HFFc6 (cell line): ENCODE measurements at regions not wholly inside any gene's neighbourhood (a gene's known extent, or its start where the extent isn't known, plus 50 kb on each side); places are given as distances from the start of the nearest gene placed in this dataset.

ENCODE experiments used
- DNase-seq: peaks from one replicate; pipeline ENCODE4 v3.0.0-alpha.2; 2018
- H3K27ac Mint-ChIP-seq: 2 replicates; pipeline ENCODE4 v1.8.0; 2020; ENCODE audit warnings: mild to moderate bottlenecking, mixed read lengths
- H3K27me3 Mint-ChIP-seq: 2 replicates; pipeline ENCODE4 v1.8.0; 2021; ENCODE audit warnings: mild to moderate bottlenecking, moderate library complexity, mixed read lengths; ENCODE audit not compliant: insufficient read depth
- H3K36me3 Mint-ChIP-seq: 2 replicates; pipeline ENCODE4 v1.8.0; 2021; ENCODE audit warnings: low read depth, mixed read lengths
- H3K4me1 Mint-ChIP-seq: 2 replicates; pipeline ENCODE4 v1.8.0; 2020; ENCODE audit warnings: low read depth, mixed read lengths
- H3K4me3 Mint-ChIP-seq: 2 replicates; pipeline ENCODE4 v1.8.0; 2020; ENCODE audit warnings: mild to moderate bottlenecking, moderate library complexity, mixed read lengths
- H3K9me3 Mint-ChIP-seq: 2 replicates; pipeline ENCODE4 v1.8.0; 2020; ENCODE audit warnings: mild to moderate bottlenecking, mixed read lengths
- TF ChIP-seq, protein P1 (sequence below): fragments of 200-600 bp; sonication (generic); IDR thresholded peaks from 2 replicates; pipeline ENCODE4 v1.5.0; 2021; ENCODE audit warnings: antibody characterized with exemption, mild to moderate bottlenecking

DNA sequence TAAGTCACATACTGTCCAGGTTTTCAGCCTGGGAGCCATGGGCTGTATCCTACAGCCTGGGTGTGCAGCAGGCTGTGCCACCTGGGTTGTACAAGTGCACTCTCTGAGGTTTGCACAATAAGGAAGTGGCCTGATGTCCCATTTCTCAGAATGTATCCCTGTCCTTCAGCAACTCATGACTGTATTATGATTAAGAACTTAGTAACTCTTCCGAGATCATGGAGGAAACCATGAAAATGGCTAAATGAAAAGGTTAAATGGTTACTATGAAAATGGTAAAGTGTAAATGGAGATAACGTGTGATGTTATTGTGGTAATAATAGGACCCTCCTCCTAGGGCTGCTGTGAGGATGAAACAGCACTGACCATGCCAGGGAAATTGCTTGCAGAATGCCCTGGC, 227.6 kb downstream of the ANKRD60 start:
- H3K4me1 Mint-ChIP-seq, result peaks cover 27% of the 10 kb centered on the region
- TF ChIP-seq, protein P1, sequence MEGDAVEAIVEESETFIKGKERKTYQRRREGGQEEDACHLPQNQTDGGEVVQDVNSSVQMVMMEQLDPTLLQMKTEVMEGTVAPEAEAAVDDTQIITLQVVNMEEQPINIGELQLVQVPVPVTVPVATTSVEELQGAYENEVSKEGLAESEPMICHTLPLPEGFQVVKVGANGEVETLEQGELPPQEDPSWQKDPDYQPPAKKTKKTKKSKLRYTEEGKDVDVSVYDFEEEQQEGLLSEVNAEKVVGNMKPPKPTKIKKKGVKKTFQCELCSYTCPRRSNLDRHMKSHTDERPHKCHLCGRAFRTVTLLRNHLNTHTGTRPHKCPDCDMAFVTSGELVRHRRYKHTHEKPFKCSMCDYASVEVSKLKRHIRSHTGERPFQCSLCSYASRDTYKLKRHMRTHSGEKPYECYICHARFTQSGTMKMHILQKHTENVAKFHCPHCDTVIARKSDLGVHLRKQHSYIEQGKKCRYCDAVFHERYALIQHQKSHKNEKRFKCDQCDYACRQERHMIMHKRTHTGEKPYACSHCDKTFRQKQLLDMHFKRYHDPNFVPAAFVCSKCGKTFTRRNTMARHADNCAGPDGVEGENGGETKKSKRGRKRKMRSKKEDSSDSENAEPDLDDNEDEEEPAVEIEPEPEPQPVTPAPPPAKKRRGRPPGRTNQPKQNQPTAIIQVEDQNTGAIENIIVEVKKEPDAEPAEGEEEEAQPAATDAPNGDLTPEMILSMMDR, result no peak
- no peak overlapping the region for H3K27ac Mint-ChIP-seq
- peaks cover 5% of the 10 kb centered on the region; the same call in 1 of the 2 replicates for H3K9me3 Mint-ChIP-seq
- H3K27me3 Mint-ChIP-seq, result peaks cover 4% of the 10 kb centered on the region
- no peak overlapping the region for H3K4me3 Mint-ChIP-seq
- H3K36me3 Mint-ChIP-seq, result 0 out of 2 replicates have a peak, but pooled peaks cover 5% of the 10 kb centered on the region
- DNase-seq, result no peak

DNA sequence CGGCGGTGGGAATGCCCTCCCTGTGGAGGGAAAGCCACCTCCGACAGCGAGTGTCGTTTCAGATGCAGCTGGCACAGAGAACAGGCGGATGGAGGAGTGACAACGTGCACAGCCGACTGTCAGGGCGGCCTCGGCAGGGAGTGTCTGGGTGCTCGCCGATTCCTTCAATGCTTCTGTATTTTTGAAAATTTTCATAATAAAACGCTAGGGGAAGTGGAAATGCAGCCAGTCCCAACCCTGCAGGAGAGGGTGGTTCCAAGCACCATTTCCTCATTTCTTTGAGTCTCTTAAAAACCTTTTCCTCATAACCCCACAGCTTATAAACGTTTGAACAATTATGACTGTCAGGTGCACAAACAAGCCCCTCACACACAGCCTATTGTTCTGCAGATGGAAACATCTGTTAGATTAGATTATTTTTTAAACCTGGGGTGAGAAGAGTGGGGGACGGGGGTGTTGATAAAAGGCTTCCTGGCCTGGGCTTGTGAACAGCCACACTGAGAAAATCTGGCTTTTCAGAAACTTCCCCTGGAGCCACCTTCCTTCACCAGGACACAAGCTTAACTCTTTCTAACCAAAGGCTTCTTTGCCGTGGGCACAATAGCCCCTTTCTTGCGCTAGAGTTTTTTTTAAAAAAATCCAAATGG, 228.9 kb downstream of the ANKRD60 start:
- no peak for DNase-seq
- Mint-ChIP-seq H3K27me3 (peaks cover 4% of the 10 kb centered on the region), H3K4me1 (peaks cover 32% of the 10 kb centered on the region), H3K36me3 (0 out of 2 replicates have a peak, but pooled peaks cover 2% of the 10 kb centered on the region), H3K4me3 (no peak overlapping the region), H3K27ac (no peak overlapping the region), H3K9me3 (peaks cover 5% of the 10 kb centered on the region; the same call in 1 of the 2 replicates)
- TF ChIP-seq, protein P1, result no peak

DNA sequence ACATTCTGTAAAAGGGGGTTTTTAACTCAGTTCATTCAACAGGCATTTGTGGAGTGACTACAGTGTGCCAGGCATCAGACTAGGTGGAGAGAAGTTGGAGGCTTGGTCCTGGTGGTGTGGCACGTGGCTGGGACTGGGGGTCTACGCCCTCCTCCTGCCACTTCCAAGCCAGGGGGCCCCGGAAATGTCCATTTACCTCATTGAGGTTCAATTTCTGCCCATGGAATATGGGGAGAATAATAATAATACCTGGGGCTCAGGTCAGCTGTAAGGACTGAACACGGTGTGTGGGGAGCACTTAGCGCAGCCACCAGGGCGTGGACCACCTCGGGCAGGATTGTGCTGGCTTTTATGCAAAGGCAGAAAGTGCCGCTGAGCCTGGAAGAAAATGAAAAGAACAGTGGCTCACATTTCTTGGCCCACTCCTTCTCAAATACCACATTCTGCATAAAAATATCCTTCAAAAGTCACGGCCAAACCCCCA, 229.4 kb downstream of the ANKRD60 start:
- no peak overlapping the region for H3K4me3 Mint-ChIP-seq
- peaks cover 5% of the 10 kb centered on the region for H3K27me3 Mint-ChIP-seq
- no peak overlapping the region for H3K27ac Mint-ChIP-seq
- H3K36me3 Mint-ChIP-seq, result no peaks in the 10 kb centered on the region
- DNase-seq, result no peak
- peaks cover 3% of the 10 kb centered on the region; the same call in 1 of the 2 replicates for H3K9me3 Mint-ChIP-seq
- TF ChIP-seq, protein P1, result no peak
- peaks cover 37% of the 10 kb centered on the region for H3K4me1 Mint-ChIP-seq

DNA sequence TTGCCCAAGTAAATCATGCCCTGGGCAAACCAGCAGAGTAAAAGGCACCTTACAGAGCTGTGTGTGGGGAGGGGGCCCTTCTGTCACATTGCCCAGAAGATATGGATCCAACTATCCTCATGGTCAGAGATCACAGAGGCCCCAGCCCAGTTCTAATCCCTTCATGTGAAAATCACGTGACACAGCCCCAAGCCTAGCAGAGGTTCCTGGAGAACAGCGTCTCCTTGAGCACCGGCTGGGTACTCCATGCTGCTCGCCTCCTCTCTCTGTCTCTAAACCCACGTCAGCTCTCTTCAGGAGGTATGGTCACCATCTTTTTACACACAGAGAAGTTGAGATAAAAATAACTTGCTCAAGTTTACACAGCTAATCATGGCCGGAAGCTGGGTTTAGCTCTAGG, 230.2 kb downstream of the ANKRD60 start:
- DNase-seq, result no peak
- no peaks in the 10 kb centered on the region for H3K9me3 Mint-ChIP-seq
- peaks cover 44% of the 10 kb centered on the region for H3K4me1 Mint-ChIP-seq
- H3K4me3 Mint-ChIP-seq, result no peak overlapping the region
- TF ChIP-seq, protein P1, result no peak; the same call in 1 of the 2 replicates
- H3K27ac Mint-ChIP-seq, result no peak overlapping the region
- H3K27me3 Mint-ChIP-seq, result peaks cover 6% of the 10 kb centered on the region
- no peaks in the 10 kb centered on the region for H3K36me3 Mint-ChIP-seq

DNA sequence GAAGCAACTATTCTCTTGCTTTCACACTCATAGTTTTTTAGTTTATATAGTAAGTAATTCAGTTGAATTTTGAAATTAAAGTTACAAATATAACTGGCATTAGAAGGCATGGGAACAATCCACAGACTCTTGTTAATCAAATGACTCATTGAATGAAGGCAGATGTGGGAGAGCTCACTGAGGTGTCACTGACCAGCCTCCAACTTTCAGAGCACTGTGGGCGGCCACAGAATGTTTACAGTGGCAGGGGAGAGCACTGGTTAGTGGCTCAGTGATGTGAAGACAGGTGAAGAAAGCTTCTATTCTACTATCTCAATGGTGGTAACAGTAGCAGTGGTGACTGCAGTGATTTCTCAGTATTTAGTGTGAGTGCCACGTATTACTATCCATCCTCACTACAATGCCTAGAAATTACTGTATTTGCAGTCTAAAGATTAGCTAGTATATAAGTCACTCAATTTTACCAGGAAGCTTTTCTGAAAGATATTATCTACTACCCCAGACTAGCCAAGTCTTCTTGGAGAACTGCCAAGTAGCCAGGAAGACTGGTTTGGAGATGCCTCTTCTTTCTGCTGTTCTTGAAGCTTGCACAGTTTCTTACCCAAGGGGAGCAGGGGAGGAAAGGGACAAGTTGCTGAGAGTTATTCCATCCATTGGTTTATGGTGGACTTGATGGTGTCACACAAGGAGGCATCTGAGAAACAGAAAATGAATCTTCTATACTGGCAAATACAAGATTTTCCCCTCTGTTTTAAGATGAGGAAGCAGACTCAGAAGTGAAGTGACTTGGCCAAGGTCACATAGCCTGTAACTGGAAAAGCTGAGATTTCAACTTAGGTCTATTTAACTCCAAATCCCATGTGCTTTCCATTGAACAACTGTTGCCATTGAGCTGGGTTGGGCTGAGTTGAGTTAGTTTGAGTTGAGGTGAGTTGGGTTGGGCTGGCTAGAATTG, 231.2 kb downstream of the ANKRD60 start:
- H3K4me3 Mint-ChIP-seq, result no peak overlapping the region
- no peaks in the 10 kb centered on the region for H3K9me3 Mint-ChIP-seq
- H3K27ac Mint-ChIP-seq, result peak overlapping the region; percentile 56
- no peaks in the 10 kb centered on the region for H3K36me3 Mint-ChIP-seq
- peaks cover 6% of the 10 kb centered on the region for H3K27me3 Mint-ChIP-seq
- TF ChIP-seq, protein P1, result no peak
- peak; percentile 64 for DNase-seq
- H3K4me1 Mint-ChIP-seq, result peaks cover 49% of the 10 kb centered on the region
